T-helper 1 cell treated with Interleukin-12 subunit alpha and Interleukin-12 subunit beta and Interleukin-4 antibody, amounts not matched to agents 30 μg/mL and 1 μg/mL, for 36 hours (primary cell): ENCODE measurements at regions not wholly inside any gene's neighbourhood (a gene's known extent, or its start where the extent isn't known, plus 50 kb on each side); places are given as distances from the start of the nearest gene placed in this dataset.

Source experiments
- H3K27ac Mint-ChIP-seq: one replicate; pipeline ENCODE4 v1.8.0; 2021; ENCODE audit warnings: mild to moderate bottlenecking, mixed read lengths
- H3K27me3 Mint-ChIP-seq: one replicate; pipeline ENCODE4 v1.8.0; 2021; ENCODE audit warnings: low read depth, mixed read lengths
- H3K36me3 Mint-ChIP-seq: one replicate; pipeline ENCODE4 v1.8.0; 2021; ENCODE audit warnings: low read depth, mixed read lengths
- H3K4me1 Mint-ChIP-seq: one replicate; pipeline ENCODE4 v1.8.0; 2021; ENCODE audit warnings: low read depth, mixed read lengths
- H3K4me3 Mint-ChIP-seq: one replicate; pipeline ENCODE4 v1.8.0; 2021; ENCODE audit warnings: mild to moderate bottlenecking, moderate library complexity, mixed read lengths
- H3K9me3 Mint-ChIP-seq: one replicate; pipeline ENCODE4 v1.8.0; 2021; ENCODE audit warnings: mixed read lengths

- Mint-ChIP-seq H3K27me3 (peaks cover 6% of the 10 kb centered on the region), H3K4me1 (no peaks in the 10 kb centered on the region), H3K36me3 (no peaks in the 10 kb centered on the region), H3K27ac (no peak overlapping the region), H3K9me3 (no peaks in the 10 kb centered on the region), H3K4me3 (no peak overlapping the region)
Measured at GRCh38 chr5:141783005-141783946, 94.9 kb downstream of the PCDH1 start.

- Mint-ChIP-seq H3K27me3 (peaks cover 6% of the 10 kb centered on the region), H3K4me3 (no peak overlapping the region), H3K36me3 (no peaks in the 10 kb centered on the region), H3K27ac (no peak overlapping the region), H3K4me1 (no peaks in the 10 kb centered on the region), H3K9me3 (no peaks in the 10 kb centered on the region)
Measured at GRCh38 chr5:141781910-141782309, 96.3 kb downstream of the PCDH1 start.

- Mint-ChIP-seq H3K4me3 (no peak overlapping the region), H3K9me3 (no peaks in the 10 kb centered on the region), H3K4me1 (no peaks in the 10 kb centered on the region), H3K27ac (no peak overlapping the region), H3K36me3 (no peaks in the 10 kb centered on the region), H3K27me3 (peaks cover 6% of the 10 kb centered on the region)
Measured at GRCh38 chr5:141780952-141781781, 97.0 kb downstream of the PCDH1 start.

- Mint-ChIP-seq H3K4me3 (no peak overlapping the region), H3K27me3 (peaks cover 6% of the 10 kb centered on the region), H3K4me1 (no peaks in the 10 kb centered on the region), H3K9me3 (no peaks in the 10 kb centered on the region), H3K27ac (no peak overlapping the region), H3K36me3 (no peaks in the 10 kb centered on the region)
Measured at GRCh38 chr5:141780240-141780951, 97.8 kb downstream of the PCDH1 start.

- Mint-ChIP-seq H3K36me3 (no peaks in the 10 kb centered on the region), H3K4me1 (no peaks in the 10 kb centered on the region), H3K27me3 (peaks cover 6% of the 10 kb centered on the region), H3K4me3 (no peak overlapping the region), H3K27ac (no peak overlapping the region), H3K9me3 (no peaks in the 10 kb centered on the region)
Measured at GRCh38 chr5:141779503-141779973, 97.5 kb upstream of the ARAP3 start.

GRCh38 chr5:141778683-141779082, 96.7 kb upstream of the ARAP3 start:
- Mint-ChIP-seq H3K27me3 (peaks cover 3% of the 10 kb centered on the region), H3K4me3 (no peak overlapping the region), H3K4me1 (no peaks in the 10 kb centered on the region), H3K36me3 (no peaks in the 10 kb centered on the region), H3K9me3 (no peaks in the 10 kb centered on the region), H3K27ac (no peak overlapping the region)

GRCh38 chr5:141778206-141778605, 96.2 kb upstream of the ARAP3 start:
- Mint-ChIP-seq H3K27me3 (peaks cover 3% of the 10 kb centered on the region), H3K4me1 (no peaks in the 10 kb centered on the region), H3K27ac (no peak overlapping the region), H3K9me3 (no peaks in the 10 kb centered on the region), H3K4me3 (no peak overlapping the region), H3K36me3 (no peaks in the 10 kb centered on the region)

- no peak overlapping the region for H3K4me3 Mint-ChIP-seq
- no peaks in the 10 kb centered on the region for H3K4me1 Mint-ChIP-seq
- no peaks in the 10 kb centered on the region for H3K9me3 Mint-ChIP-seq
- peaks cover 3% of the 10 kb centered on the region for H3K27me3 Mint-ChIP-seq
- H3K36me3 Mint-ChIP-seq: no peaks in the 10 kb centered on the region
- H3K27ac Mint-ChIP-seq: no peak overlapping the region
Measured at GRCh38 chr5:141777711-141778110, 95.7 kb upstream of the ARAP3 start.

- Mint-ChIP-seq H3K4me3 (no peak overlapping the region), H3K36me3 (no peaks in the 10 kb centered on the region), H3K4me1 (no peaks in the 10 kb centered on the region), H3K27ac (no peak overlapping the region), H3K9me3 (no peaks in the 10 kb centered on the region), H3K27me3 (peaks cover 3% of the 10 kb centered on the region)
Measured at GRCh38 chr5:141777130-141777529, 95.1 kb upstream of the ARAP3 start.

- H3K9me3 Mint-ChIP-seq: no peaks in the 10 kb centered on the region
- H3K4me3 Mint-ChIP-seq: no peak overlapping the region
- H3K36me3 Mint-ChIP-seq: no peaks in the 10 kb centered on the region
- no peak overlapping the region for H3K27ac Mint-ChIP-seq
- H3K4me1 Mint-ChIP-seq: no peaks in the 10 kb centered on the region
- H3K27me3 Mint-ChIP-seq: peaks cover 4% of the 10 kb centered on the region
Measured at GRCh38 chr5:141773779-141774562, 91.9 kb upstream of the ARAP3 start.

- no peaks in the 10 kb centered on the region for H3K36me3 Mint-ChIP-seq
- no peaks in the 10 kb centered on the region for H3K9me3 Mint-ChIP-seq
- H3K4me1 Mint-ChIP-seq: no peaks in the 10 kb centered on the region
- H3K4me3 Mint-ChIP-seq: no peak overlapping the region
- H3K27ac Mint-ChIP-seq: no peak overlapping the region
- H3K27me3 Mint-ChIP-seq: peaks cover 4% of the 10 kb centered on the region
Measured at GRCh38 chr5:141772281-141772680, 90.3 kb upstream of the ARAP3 start.

- H3K36me3 Mint-ChIP-seq: no peaks in the 10 kb centered on the region
- H3K4me3 Mint-ChIP-seq: no peak overlapping the region
- no peaks in the 10 kb centered on the region for H3K4me1 Mint-ChIP-seq
- no peaks in the 10 kb centered on the region for H3K9me3 Mint-ChIP-seq
- no peak overlapping the region for H3K27ac Mint-ChIP-seq
- peaks cover 4% of the 10 kb centered on the region for H3K27me3 Mint-ChIP-seq
Measured at GRCh38 chr5:141771562-141771961, 89.5 kb upstream of the ARAP3 start.

GRCh38 chr5:141771031-141771430, 89.0 kb upstream of the ARAP3 start:
- Mint-ChIP-seq H3K9me3 (no peaks in the 10 kb centered on the region), H3K27me3 (peaks cover 4% of the 10 kb centered on the region), H3K27ac (no peak overlapping the region), H3K4me1 (no peaks in the 10 kb centered on the region), H3K36me3 (no peaks in the 10 kb centered on the region), H3K4me3 (no peak overlapping the region)

- Mint-ChIP-seq H3K36me3 (no peaks in the 10 kb centered on the region), H3K27me3 (peaks cover 5% of the 10 kb centered on the region), H3K4me1 (no peaks in the 10 kb centered on the region), H3K9me3 (no peaks in the 10 kb centered on the region), H3K27ac (no peak overlapping the region), H3K4me3 (no peak overlapping the region)
Measured at GRCh38 chr5:141769671-141770070, 87.6 kb upstream of the ARAP3 start.
